SK-MEL-5 (cell line): ENCODE measurements at regions not wholly inside any gene's neighbourhood (a gene's known extent, or its start where the extent isn't known, plus 50 kb on each side); places are given as distances from the start of the nearest gene placed in this dataset.
A peak's percentile ranks its signal among the peaks of the same experiment; 100 is the strongest.

ENCODE experiments used
- DNase-seq: peaks from one replicate; pipeline ENCODE4 v3.0.0-alpha.2; 2016; ENCODE audit warnings: low read depth, low spot score
- in situ Hi-C: cut with HindIII; loops from 2 replicates; pipeline ENCODE4 v1.10.0; 2016; ENCODE audit warnings: low sequenced_read_pairs, high pct_unique_total_duplicates, low pct_unique_long_range_greater_than_20kb

- in situ Hi-C loops, result no loop called here
- no peak for DNase-seq
These were observed 375.6 kb downstream of the ICE1 start for GRCh38 chr5:5798041-5798440.

- DNase-seq, result no peak
- in situ Hi-C loops, result no loop called here
These were observed 372.7 kb downstream of the ICE1 start for GRCh38 chr5:5795074-5795771.

DNA sequence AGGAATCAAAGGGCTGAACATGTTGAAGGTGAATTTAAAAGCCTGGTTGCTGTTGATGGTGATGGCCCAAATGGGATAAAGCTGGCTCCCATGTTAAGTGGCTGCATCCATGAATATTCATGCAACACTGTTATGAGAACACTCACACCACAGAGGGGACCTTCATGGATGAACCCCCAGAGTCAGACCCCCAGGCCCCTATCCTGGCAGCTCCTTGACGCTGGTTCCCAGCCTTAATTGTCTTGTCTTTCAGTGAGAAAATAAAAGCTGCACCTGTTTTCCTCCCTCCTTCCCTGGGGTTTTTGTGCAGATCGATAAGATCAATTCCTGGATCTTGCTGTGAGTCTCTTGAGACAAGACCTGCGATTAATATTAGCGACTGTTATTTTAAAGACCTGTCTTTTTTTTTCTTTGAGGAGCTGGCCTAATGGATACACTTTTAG is 371.7 kb downstream of the ICE1 start:
- in situ Hi-C loops, result no loop called here
- no peak for DNase-seq

- in situ Hi-C loops, result no loop called here
- DNase-seq, result no peak
These were observed 371.0 kb downstream of the ICE1 start for GRCh38 chr5:5793242-5794117.

GRCh38 chr5:5792106-5792505 is 369.6 kb downstream of the ICE1 start:
- no peak for DNase-seq
- in situ Hi-C loops, result no loop called here

- in situ Hi-C loops, result no loop called here
- DNase-seq, result no peak
These were observed 366.3 kb downstream of the ICE1 start for GRCh38 chr5:5788793-5789192.

GRCh38 chr5:5787373-5787772 is 364.9 kb downstream of the ICE1 start:
- in situ Hi-C loops, result no loop called here
- DNase-seq, result no peak

DNA sequence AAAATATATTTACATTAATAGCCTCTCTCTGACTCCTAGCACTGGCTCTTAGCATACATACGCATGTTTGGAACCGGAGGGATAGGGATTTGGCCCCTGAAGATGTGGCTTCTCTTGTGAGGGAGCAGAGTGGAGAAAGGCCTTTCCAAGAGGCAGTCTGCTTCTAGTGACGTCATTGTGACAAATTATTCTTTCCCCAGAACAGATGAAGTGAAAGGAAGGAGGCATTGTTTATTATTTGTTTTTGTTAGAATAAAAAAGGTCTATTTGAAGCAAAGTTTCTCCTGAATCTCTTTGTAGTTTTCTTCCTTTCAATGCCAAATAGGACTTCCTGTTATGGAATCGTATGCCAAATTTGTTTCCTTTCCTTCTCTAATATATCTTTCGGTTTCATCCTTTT is 361.6 kb downstream of the ICE1 start:
- DNase-seq, result no peak
- in situ Hi-C loops, result no loop called here

GRCh38 chr5:5783021-5783420 is 360.5 kb downstream of the ICE1 start:
- in situ Hi-C loops, result no loop called here
- DNase-seq, result peak; percentile 50

DNA sequence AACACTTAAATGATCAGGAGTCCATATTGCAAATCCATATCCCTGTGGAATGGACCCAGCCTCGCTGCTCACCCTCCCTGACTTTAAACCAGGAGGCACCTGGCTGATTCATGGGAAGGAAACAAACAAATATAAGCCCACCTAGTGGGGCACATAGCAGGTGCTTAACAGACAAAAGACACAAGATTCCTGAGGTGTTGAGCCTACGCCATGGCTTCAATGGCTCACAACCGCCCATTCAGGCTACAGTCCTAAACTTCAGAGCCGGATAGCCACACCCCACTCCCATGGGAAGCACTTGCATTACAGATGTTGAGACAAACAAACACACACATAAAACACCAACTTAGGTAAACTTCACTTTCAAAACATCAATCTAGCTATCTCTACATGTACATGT is 359.9 kb downstream of the ICE1 start:
- in situ Hi-C loops, result no loop called here

DNA sequence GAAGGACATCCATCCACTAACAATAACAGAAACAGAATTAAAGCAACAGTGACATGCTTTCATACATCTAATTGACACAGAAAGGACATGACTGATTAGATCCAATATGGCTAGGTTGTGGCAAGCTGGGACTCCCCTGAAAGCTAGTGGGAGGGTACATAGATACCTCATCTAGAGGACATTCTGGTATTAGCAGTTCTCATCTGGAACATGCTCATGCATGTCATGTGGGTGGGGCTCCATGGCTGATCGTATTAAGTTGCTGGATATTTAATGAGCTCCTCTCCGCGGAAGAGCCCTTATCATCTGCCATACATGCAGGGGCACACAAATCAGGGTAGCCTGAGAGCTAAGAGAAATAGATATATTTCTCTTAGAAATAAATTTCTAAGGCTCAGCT is 358.9 kb downstream of the ICE1 start:
- in situ Hi-C loops, result no loop called here
- DNase-seq, result no peak

More for the DNA sequence above, 359.9 kb downstream of the ICE1 start:
- DNase-seq, result no peak

GRCh38 chr5:5780253-5780652 is 357.8 kb downstream of the ICE1 start:
- in situ Hi-C loops, result no loop called here
- DNase-seq, result no peak

DNA sequence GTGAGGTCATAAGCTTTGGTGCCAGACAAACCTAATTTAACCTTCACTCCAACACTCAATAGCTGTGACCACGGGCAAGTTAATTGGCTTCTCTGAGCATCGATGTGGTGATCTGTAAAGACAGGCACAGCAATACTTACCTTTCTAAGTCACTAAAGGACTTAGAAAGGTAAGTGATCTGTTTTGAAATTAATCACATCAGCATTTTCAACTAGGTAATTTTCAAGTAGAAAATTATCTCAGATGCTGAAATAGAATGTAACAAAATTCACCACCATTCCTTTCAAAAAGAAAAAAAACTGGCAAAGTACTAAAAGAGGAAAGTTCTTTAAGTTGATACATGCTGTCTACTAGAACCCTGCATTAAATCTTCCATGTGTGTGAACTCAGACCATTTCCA is 354.5 kb downstream of the ICE1 start:
- DNase-seq, result no peak
- in situ Hi-C loops, result no loop called here

GRCh38 chr5:5772202-5772601 is 349.7 kb downstream of the ICE1 start:
- in situ Hi-C loops, result no loop called here
- DNase-seq, result no peak

GRCh38 chr5:5770825-5771224 is 348.3 kb downstream of the ICE1 start:
- in situ Hi-C loops, result no loop called here
- no peak for DNase-seq

DNA sequence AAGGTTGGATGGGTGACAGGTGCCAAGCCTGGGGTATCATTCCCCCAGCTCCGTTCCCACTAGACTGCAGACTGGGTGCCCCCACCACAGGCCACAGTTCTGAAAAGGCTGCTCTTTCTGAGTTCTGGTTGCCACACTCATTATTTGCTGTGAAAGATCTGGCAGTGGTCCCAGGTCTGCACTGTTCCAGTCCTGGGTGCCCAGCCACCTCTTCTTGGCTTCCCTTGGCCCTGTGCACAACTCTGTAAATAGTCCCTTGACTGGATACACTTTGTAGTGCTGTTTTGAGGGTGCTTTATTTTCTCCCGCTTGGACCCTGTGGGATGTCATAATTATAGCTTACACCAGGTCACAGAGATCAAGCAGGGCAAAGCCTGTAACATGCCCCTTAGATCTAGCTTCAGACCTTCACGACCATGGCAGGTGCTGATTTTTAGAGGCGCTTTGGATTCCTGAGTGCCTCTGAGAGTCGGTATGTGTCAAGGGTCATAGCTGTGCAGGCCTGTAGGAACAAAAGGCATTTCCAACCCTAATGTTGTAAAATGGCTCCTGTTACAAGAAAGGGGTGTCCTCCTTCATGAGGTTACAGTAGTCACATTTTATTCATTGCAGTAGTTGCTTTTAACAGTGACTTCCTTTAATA is 344.9 kb downstream of the ICE1 start:
- in situ Hi-C loops, result no loop called here
- DNase-seq, result no peak

DNA sequence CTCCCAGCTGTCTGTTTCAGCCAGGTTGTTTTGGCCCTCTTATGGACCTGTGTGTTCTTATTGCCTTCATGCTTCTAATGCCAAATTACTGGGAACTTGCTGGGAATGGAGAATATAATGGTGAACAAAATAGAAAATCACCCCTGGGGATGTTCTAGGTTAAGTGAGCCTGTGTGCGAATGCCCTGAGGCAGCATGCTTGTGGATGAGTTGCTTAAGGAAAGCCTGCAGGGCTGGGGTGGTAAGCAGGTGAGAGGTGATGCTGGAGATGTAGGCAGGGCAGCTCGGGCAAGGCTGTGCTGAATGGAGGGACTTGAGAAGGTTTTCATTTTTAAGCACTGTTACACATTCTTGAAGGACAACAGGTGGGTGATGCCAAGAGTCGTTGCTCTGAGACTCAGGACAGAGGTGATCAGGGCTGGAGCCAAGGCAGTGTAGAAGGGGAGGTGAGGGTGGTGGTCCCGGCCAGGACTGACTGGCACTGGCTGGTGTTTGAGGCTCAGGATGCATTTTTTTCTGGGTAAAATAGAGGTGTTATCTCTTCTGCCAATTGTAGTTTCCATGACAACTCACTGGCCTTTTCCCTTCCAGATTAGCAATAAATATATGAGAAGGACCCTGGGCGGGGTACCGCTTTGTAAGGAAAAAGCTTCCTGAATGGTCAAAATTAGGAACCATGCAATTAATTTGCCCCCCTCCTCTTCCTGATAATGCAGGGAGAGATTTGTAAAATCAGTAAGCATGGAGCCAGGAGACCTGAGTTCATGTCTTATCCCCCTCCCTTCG is 342.8 kb downstream of the ICE1 start:
- in situ Hi-C loops, result no loop called here
- DNase-seq, result no peak

DNA sequence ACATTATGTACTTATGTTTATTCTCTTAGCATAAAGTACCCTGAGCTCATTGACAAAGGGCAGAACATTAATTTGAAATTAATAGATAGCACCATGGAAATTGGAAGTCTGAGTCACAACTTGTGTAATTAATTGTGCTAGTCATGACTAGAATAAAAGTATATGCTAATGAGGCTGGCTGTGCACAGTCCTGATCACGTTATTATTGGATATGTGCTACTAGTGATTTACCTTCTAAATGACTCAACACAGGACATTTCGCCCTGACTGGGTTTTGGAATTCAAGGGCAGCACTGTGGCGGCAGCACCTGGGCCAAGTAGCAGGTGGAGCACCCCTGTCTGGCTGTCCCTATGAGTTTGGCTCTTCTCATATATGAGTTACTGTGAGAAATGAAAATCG is 341.8 kb downstream of the ICE1 start:
- in situ Hi-C loops, result no loop called here
- DNase-seq, result no peak
